ENCODE measurements at regions not wholly inside any gene's neighbourhood (a gene's known extent, or its start where the extent isn't known, plus 50 kb on each side); places are given as distances from the start of the nearest gene placed in this dataset.

GRCh38 chr2:129754831-129755230, 224.6 kb upstream of the RAB6C start:
- no peak for DNase-seq

GRCh38 chr2:129755786-129756185, 223.7 kb upstream of the RAB6C start:
- DNase-seq: no peak

GRCh38 chr2:129756276-129756675, 223.2 kb upstream of the RAB6C start:
- no peak for DNase-seq

- DNase-seq: no peak
These were observed 222.0 kb upstream of the RAB6C start for GRCh38 chr2:129757366-129757914.

- no peak for DNase-seq
These were observed 221.3 kb upstream of the RAB6C start for GRCh38 chr2:129757915-129758783.

GRCh38 chr2:129758784-129759471, 220.5 kb upstream of the RAB6C start:
- no peak for DNase-seq

GRCh38 chr2:129759472-129760010, 219.9 kb upstream of the RAB6C start:
- no peak for DNase-seq

GRCh38 chr2:129760669-129761068, 218.8 kb upstream of the RAB6C start:
- no peak for DNase-seq

GRCh38 chr2:129761569-129762021, 217.9 kb upstream of the RAB6C start:
- DNase-seq: no peak

GRCh38 chr2:129762386-129763189, 216.9 kb upstream of the RAB6C start:
- no peak for DNase-seq

- no peak for DNase-seq
These were observed 216.1 kb upstream of the RAB6C start for GRCh38 chr2:129763190-129763846.

GRCh38 chr2:129763966-129764365, 215.5 kb upstream of the RAB6C start:
- DNase-seq: no peak

- no peak for DNase-seq
These were observed 214.8 kb upstream of the RAB6C start for GRCh38 chr2:129764376-129765325.

GRCh38 chr2:129765326-129765677, 214.2 kb upstream of the RAB6C start:
- no peak for DNase-seq

GRCh38 chr2:129765678-129766351, 213.7 kb upstream of the RAB6C start:
- no peak for DNase-seq

- DNase-seq: no peak
These were observed 213.0 kb upstream of the RAB6C start for GRCh38 chr2:129766374-129766993.

GRCh38 chr2:129767346-129768035, 212.0 kb upstream of the RAB6C start:
- no peak for DNase-seq

GRCh38 chr2:129768036-129768386, 211.5 kb upstream of the RAB6C start:
- DNase-seq: no peak

GRCh38 chr2:129768485-129769184, 210.8 kb upstream of the RAB6C start:
- no peak for DNase-seq
